ENCODE measurements at regions not wholly inside any gene's neighbourhood (a gene's known extent, or its start where the extent isn't known, plus 50 kb on each side); places are given as distances from the start of the nearest gene placed in this dataset.

- no peak for TF ChIP-seq CTCF (IDR thresholded peaks at IDR 0.05; ENCODE audit: poor library complexity)
- no peak for TF ChIP-seq EZH2 (IDR thresholded peaks at IDR 0.05; ENCODE audit: borderline replicate concordance)
These were observed 100.1 kb upstream of the PCGF5 start for GRCh38 chr10:91120348-91120747.

Measured in hepatocyte (in vitro differentiated cells).